GM23338 (cell line): ENCODE measurements at regions not wholly inside any gene's neighbourhood (a gene's known extent, or its start where the extent isn't known, plus 50 kb on each side); places are given as distances from the start of the nearest gene placed in this dataset.

Source experiments
- EZH2 ChIP-seq: fragments of 200-600 bp; sonication (generic); IDR thresholded peaks from one replicate; pipeline ENCODE4 v1.8.0; 2017; ENCODE audit warnings: antibody characterized with exemption, mild to moderate bottlenecking, low read depth; ENCODE audit not compliant: unreplicated experiment
- EZH2phosphoT487 ChIP-seq: fragments of 200-600 bp; sonication (generic); IDR thresholded peaks from one replicate; pipeline ENCODE4 v1.8.1; 2018; ENCODE audit warnings: antibody characterized with exemption; ENCODE audit not compliant: unreplicated experiment
- NANOG ChIP-seq: IDR thresholded peaks from 2 replicates; pipeline ENCODE4 v1.6.1; 2016; ENCODE audit warnings: antibody characterized with exemption, borderline replicate concordance
- STAT1 ChIP-seq: IDR thresholded peaks from one replicate; pipeline ENCODE4 v1.6.1; 2016; ENCODE audit warnings: antibody characterized with exemption; ENCODE audit not compliant: unreplicated experiment
- TF ChIP-seq, protein P1 (sequence below), 2 experiments: fragments of 200-600 bp in 1 of 2; sonication (generic) in 1 of 2; conservative IDR thresholded peaks; 2 replicates each; pipeline versions ENCODE4 v1.5.1 to v1.6.1; 2016 to 2017; ENCODE audit warnings: antibody characterized with exemption in 2 of 2, low read depth in 2 of 2, mild to moderate bottlenecking in 2 of 2, moderate library complexity in 1 of 2
- TF ChIP-seq, protein P2 (sequence below): IDR thresholded peaks from one replicate; pipeline ENCODE4 v1.6.1; 2018; ENCODE audit warnings: antibody characterized with exemption; ENCODE audit not compliant: unreplicated experiment
- TF ChIP-seq, protein P3 (sequence below): fragments of 250-450 bp; sonication (Bioruptor Pico); IDR thresholded peaks from 2 replicates; pipeline ENCODE4 v1.5.0; 2020; ENCODE audit warnings: mild to moderate bottlenecking, moderate library complexity

DNA sequence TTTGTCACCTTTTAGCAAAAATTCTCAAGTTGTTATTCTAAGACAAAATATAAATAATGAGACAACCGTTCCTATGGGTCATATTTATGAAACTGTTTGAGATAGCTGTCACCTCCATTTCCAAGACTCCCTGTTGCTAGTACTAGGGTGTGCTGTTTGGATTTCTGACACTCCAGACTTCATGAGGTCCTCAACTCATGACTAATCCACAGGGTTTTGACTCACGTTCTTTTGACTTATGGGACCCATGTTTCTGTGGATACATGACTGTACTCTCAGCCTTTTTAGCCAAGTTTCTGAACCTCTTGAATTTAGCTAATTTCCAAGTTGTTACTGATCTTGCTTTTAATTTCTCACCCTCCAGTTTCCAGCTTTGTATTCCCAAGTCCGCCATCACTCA lies 178.7 kb upstream of the FAM98A start:
- TF ChIP-seq, protein P1, sequence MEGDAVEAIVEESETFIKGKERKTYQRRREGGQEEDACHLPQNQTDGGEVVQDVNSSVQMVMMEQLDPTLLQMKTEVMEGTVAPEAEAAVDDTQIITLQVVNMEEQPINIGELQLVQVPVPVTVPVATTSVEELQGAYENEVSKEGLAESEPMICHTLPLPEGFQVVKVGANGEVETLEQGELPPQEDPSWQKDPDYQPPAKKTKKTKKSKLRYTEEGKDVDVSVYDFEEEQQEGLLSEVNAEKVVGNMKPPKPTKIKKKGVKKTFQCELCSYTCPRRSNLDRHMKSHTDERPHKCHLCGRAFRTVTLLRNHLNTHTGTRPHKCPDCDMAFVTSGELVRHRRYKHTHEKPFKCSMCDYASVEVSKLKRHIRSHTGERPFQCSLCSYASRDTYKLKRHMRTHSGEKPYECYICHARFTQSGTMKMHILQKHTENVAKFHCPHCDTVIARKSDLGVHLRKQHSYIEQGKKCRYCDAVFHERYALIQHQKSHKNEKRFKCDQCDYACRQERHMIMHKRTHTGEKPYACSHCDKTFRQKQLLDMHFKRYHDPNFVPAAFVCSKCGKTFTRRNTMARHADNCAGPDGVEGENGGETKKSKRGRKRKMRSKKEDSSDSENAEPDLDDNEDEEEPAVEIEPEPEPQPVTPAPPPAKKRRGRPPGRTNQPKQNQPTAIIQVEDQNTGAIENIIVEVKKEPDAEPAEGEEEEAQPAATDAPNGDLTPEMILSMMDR (conservative IDR thresholded peaks at IDR 0.05; ENCODE audit: low read depth in 2 of 2): no peak
- TF ChIP-seq STAT1 (no peak), NANOG (no peak), EZH2phosphoT487 (no peak), EZH2 (no peak)
- TF ChIP-seq, protein P2, sequence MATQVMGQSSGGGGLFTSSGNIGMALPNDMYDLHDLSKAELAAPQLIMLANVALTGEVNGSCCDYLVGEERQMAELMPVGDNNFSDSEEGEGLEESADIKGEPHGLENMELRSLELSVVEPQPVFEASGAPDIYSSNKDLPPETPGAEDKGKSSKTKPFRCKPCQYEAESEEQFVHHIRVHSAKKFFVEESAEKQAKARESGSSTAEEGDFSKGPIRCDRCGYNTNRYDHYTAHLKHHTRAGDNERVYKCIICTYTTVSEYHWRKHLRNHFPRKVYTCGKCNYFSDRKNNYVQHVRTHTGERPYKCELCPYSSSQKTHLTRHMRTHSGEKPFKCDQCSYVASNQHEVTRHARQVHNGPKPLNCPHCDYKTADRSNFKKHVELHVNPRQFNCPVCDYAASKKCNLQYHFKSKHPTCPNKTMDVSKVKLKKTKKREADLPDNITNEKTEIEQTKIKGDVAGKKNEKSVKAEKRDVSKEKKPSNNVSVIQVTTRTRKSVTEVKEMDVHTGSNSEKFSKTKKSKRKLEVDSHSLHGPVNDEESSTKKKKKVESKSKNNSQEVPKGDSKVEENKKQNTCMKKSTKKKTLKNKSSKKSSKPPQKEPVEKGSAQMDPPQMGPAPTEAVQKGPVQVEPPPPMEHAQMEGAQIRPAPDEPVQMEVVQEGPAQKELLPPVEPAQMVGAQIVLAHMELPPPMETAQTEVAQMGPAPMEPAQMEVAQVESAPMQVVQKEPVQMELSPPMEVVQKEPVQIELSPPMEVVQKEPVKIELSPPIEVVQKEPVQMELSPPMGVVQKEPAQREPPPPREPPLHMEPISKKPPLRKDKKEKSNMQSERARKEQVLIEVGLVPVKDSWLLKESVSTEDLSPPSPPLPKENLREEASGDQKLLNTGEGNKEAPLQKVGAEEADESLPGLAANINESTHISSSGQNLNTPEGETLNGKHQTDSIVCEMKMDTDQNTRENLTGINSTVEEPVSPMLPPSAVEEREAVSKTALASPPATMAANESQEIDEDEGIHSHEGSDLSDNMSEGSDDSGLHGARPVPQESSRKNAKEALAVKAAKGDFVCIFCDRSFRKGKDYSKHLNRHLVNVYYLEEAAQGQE: no peak
- TF ChIP-seq, protein P3, sequence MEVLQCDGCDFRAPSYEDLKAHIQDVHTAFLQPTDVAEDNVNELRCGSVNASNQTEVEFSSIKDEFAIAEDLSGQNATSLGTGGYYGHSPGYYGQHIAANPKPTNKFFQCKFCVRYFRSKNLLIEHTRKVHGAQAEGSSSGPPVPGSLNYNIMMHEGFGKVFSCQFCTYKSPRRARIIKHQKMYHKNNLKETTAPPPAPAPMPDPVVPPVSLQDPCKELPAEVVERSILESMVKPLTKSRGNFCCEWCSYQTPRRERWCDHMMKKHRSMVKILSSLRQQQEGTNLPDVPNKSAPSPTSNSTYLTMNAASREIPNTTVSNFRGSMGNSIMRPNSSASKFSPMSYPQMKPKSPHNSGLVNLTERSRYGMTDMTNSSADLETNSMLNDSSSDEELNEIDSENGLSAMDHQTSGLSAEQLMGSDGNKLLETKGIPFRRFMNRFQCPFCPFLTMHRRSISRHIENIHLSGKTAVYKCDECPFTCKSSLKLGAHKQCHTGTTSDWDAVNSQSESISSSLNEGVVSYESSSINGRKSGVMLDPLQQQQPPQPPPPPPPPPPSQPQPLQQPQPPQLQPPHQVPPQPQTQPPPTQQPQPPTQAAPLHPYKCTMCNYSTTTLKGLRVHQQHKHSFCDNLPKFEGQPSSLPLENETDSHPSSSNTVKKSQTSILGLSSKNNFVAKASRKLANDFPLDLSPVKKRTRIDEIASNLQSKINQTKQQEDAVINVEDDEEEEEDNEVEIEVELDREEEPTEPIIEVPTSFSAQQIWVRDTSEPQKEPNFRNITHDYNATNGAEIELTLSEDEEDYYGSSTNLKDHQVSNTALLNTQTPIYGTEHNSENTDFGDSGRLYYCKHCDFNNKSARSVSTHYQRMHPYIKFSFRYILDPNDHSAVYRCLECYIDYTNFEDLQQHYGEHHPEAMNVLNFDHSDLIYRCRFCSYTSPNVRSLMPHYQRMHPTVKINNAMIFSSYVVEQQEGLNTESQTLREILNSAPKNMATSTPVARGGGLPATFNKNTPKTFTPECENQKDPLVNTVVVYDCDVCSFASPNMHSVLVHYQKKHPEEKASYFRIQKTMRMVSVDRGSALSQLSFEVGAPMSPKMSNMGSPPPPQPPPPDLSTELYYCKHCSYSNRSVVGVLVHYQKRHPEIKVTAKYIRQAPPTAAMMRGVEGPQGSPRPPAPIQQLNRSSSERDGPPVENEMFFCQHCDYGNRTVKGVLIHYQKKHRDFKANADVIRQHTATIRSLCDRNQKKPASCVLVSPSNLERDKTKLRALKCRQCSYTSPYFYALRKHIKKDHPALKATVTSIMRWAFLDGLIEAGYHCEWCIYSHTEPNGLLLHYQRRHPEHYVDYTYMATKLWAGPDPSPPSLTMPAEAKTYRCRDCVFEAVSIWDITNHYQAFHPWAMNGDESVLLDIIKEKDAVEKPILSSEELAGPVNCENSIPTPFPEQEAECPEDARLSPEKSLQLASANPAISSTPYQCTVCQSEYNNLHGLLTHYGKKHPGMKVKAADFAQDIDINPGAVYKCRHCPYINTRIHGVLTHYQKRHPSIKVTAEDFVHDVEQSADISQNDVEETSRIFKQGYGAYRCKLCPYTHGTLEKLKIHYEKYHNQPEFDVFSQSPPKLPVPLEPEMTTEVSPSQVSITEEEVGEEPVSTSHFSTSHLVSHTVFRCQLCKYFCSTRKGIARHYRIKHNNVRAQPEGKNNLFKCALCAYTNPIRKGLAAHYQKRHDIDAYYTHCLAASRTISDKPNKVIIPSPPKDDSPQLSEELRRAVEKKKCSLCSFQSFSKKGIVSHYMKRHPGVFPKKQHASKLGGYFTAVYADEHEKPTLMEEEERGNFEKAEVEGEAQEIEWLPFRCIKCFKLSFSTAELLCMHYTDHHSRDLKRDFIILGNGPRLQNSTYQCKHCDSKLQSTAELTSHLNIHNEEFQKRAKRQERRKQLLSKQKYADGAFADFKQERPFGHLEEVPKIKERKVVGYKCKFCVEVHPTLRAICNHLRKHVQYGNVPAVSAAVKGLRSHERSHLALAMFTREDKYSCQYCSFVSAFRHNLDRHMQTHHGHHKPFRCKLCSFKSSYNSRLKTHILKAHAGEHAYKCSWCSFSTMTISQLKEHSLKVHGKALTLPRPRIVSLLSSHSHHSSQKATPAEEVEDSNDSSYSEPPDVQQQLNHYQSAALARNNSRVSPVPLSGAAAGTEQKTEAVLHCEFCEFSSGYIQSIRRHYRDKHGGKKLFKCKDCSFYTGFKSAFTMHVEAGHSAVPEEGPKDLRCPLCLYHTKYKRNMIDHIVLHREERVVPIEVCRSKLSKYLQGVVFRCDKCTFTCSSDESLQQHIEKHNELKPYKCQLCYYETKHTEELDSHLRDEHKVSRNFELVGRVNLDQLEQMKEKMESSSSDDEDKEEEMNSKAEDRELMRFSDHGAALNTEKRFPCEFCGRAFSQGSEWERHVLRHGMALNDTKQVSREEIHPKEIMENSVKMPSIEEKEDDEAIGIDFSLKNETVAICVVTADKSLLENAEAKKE (CRISPR knock-in tag): no peak
